HepG2 (cell line): ENCODE measurements at regions not wholly inside any gene's neighbourhood (a gene's known extent, or its start where the extent isn't known, plus 50 kb on each side); places are given as distances from the start of the nearest gene placed in this dataset.
A peak's percentile ranks its signal among the peaks of the same experiment; 100 is the strongest.

Experiments used
- CBFB ChIP-seq: sonication (generic); formaldehyde crosslinking; IDR thresholded peaks from 2 replicates; pipeline ENCODE4 v1.4.0; 2020; ENCODE audit warnings: missing genetic modification reagents
- CCDC6 ChIP-seq: sonication (generic); formaldehyde crosslinking; IDR thresholded peaks from 2 replicates; pipeline ENCODE4 v1.8.1; 2022; ENCODE audit warnings: mild to moderate bottlenecking, missing genetic modification reagents, moderate library complexity
- EP300 ChIP-seq, 3 experiments: sonication (generic) in 1 of 3; formaldehyde crosslinking in 1 of 3; IDR thresholded peaks; 2 replicates each; pipeline versions ENCODE4 v1.5.1 to v1.6.1; 2011 to 2020; ENCODE audit warnings: low read depth in 2 of 3, low read length in 2 of 3, borderline replicate concordance in 1 of 3, improper control_type of control experiment in 1 of 3, mild to moderate bottlenecking in 1 of 3, missing genetic modification reagents in 1 of 3, moderate library complexity in 1 of 3
- KDM6A ChIP-seq: IDR thresholded peaks from 2 replicates; pipeline ENCODE4 v1.6.1; 2016; ENCODE audit warnings: low read depth
- NR2F2 ChIP-seq: IDR thresholded peaks from 2 replicates; pipeline ENCODE4 v1.6.1; 2012; ENCODE audit warnings: low read depth, inconsistent platforms, borderline replicate concordance
- PCBP2 ChIP-seq: fragments of 200-400 bp; formaldehyde crosslinking; optimal IDR thresholded peaks from 2 replicates; pipeline ENCODE3; 2018; ENCODE audit warnings: low read length, low read depth; ENCODE audit not compliant: poor library complexity, severe bottlenecking
- SRSF1 ChIP-seq: fragments of 200-400 bp; formaldehyde crosslinking; optimal IDR thresholded peaks from 2 replicates; pipeline ENCODE3; 2017; ENCODE audit warnings: mild to moderate bottlenecking, low read depth, low read length, moderate library complexity
- YY1 ChIP-seq: IDR thresholded peaks from 2 replicates; pipeline ENCODE4 v1.6.1; 2011; ENCODE audit warnings: low read length, low read depth, moderate library complexity, mild to moderate bottlenecking; ENCODE audit not compliant: insufficient read depth, insufficient replicate concordance
- ZMYM2 ChIP-seq: sonication (generic); formaldehyde crosslinking; IDR thresholded peaks from 2 replicates; pipeline ENCODE4 v1.8.0; 2022; ENCODE audit warnings: mild to moderate bottlenecking, missing genetic modification reagents
- ZNF121 ChIP-seq: sonication (generic); formaldehyde crosslinking; IDR thresholded peaks from 2 replicates; pipeline ENCODE4 v1.5.0; 2020; ENCODE audit warnings: mild to moderate bottlenecking, missing genetic modification reagents
- ZNF530 ChIP-seq: sonication (generic); formaldehyde crosslinking; IDR thresholded peaks from 2 replicates; pipeline ENCODE4 v1.5.0; 2020; ENCODE audit warnings: low read depth, mild to moderate bottlenecking, missing genetic modification reagents
- ZNF558 ChIP-seq: sonication (generic); formaldehyde crosslinking; IDR thresholded peaks from 2 replicates; pipeline ENCODE4 v1.9.0; 2022; ENCODE audit warnings: mild to moderate bottlenecking, missing genetic modification reagents, borderline replicate concordance
- ZNF777 ChIP-seq: sonication (generic); formaldehyde crosslinking; IDR thresholded peaks from 2 replicates; pipeline ENCODE4 v1.4.0; 2020; ENCODE audit warnings: missing genetic modification reagents
- TF ChIP-seq, protein P1 (sequence below), 2 experiments: fragments of 450-650 bp in 1 of 2; sonication (generic) in 1 of 2; formaldehyde crosslinking in 1 of 2; IDR thresholded peaks; 2 replicates each; pipeline versions ENCODE4 v1.6.1 to v1.8.0; 2016 to 2022; ENCODE audit warnings: antibody characterized with exemption in 1 of 2, mild to moderate bottlenecking in 1 of 2, missing genetic modification reagents in 1 of 2

DNA sequence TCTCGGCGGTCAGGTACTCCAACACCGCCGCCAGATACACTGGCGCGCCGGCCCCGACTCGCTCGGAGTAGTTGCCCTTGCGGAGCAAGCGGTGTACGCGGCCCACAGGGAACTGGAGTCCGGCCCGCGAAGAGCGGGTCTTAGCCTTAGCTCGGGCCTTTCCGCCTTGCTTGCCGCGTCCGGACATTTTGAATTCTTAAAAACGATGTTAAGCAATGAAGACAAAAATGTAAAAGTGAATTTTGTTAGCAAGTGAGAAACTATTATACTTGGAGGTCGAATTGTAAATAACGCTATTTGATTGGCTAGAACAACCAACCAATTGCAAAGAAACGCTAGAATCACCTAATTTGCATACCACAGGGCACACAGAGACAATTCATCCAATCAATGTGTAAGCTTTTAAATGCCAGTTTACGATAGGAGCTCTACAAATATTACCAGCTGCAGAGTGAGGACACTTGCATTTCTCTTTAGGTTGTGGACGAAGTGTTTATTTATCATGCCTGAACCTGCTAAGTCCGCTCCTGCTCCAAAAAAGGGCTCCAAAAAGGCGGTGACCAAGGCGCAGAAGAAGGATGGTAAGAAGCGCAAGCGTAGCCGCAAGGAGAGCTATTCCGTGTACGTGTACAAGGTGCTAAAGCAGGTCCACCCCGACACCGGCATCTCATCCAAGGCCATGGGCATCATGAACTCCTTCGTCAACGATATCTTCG lies 112.0 kb downstream of the HFE start (continued):
- 0 out of 2 replicates have a peak, but pooled peaks have one; percentile 50 for TF ChIP-seq ZMYM2 (CRISPR knock-in tag)
- no peak for TF ChIP-seq KDM6A (CRISPR knock-in tag)
- TF ChIP-seq CCDC6 = peak; percentile 14; the same call in 1 of the 2 replicates
- peak; percentile 85 for TF ChIP-seq YY1
- TF ChIP-seq ZNF777 (CRISPR knock-in tag) = no peak
- peak; percentile 60 for TF ChIP-seq SRSF1
- TF ChIP-seq EP300 (IDR thresholded peaks at IDR 0.05; ENCODE audit: low read depth in 2 of 2, low read length in 2 of 2) = peak; percentile 31 to 52; a peak in 2 of 4 replicates
- peak; percentile 35; the same call in 1 of the 2 replicates for TF ChIP-seq EP300 (CRISPR knock-in tag; IDR thresholded peaks at IDR 0.05; ENCODE audit: borderline replicate concordance)
- TF ChIP-seq PCBP2 = no peak
- 0 out of 2 replicates have a peak, but pooled peaks have one; percentile 29 for TF ChIP-seq CBFB (CRISPR knock-in tag)
- TF ChIP-seq ZNF558 (CRISPR knock-in tag) = peak; percentile 82; the same call in 1 of the 2 replicates
- no peak for TF ChIP-seq ZNF121
- TF ChIP-seq, protein P1, sequence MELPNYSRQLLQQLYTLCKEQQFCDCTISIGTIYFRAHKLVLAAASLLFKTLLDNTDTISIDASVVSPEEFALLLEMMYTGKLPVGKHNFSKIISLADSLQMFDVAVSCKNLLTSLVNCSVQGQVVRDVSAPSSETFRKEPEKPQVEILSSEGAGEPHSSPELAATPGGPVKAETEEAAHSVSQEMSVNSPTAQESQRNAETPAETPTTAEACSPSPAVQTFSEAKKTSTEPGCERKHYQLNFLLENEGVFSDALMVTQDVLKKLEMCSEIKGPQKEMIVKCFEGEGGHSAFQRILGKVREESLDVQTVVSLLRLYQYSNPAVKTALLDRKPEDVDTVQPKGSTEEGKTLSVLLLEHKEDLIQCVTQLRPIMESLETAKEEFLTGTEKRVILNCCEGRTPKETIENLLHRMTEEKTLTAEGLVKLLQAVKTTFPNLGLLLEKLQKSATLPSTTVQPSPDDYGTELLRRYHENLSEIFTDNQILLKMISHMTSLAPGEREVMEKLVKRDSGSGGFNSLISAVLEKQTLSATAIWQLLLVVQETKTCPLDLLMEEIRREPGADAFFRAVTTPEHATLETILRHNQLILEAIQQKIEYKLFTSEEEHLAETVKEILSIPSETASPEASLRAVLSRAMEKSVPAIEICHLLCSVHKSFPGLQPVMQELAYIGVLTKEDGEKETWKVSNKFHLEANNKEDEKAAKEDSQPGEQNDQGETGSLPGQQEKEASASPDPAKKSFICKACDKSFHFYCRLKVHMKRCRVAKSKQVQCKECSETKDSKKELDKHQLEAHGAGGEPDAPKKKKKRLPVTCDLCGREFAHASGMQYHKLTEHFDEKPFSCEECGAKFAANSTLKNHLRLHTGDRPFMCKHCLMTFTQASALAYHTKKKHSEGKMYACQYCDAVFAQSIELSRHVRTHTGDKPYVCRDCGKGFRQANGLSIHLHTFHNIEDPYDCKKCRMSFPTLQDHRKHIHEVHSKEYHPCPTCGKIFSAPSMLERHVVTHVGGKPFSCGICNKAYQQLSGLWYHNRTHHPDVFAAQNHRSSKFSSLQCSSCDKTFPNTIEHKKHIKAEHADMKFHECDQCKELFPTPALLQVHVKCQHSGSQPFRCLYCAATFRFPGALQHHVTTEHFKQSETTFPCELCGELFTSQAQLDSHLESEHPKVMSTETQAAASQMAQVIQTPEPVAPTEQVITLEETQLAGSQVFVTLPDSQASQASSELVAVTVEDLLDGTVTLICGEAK (IDR thresholded peaks at IDR 0.05) = no peak
- TF ChIP-seq, protein P1 (CRISPR knock-in tag; IDR thresholded peaks at IDR 0.05) = peak; percentile 60; the same call in 1 of the 2 replicates
- TF ChIP-seq ZNF530 (CRISPR knock-in tag) = no peak
- no peak for TF ChIP-seq NR2F2
